Fibroblast of villous mesenchyme (primary cell): ENCODE measurements at regions not wholly inside any gene's neighbourhood (a gene's known extent, or its start where the extent isn't known, plus 50 kb on each side); places are given as distances from the start of the nearest gene placed in this dataset.

Source experiments
- DNase-seq: peaks from one replicate; pipeline ENCODE4 v3.0.0-alpha.2; 2010; ENCODE audit warnings: low read depth
- H3K4me3 ChIP-seq: 2 replicates; pipeline ENCODE4 v1.5.1; 2011; ENCODE audit warnings: low read depth, mild to moderate bottlenecking, low read length
- CTCF ChIP-seq: IDR thresholded peaks from 2 replicates; pipeline ENCODE4 v1.5.1; 2012; ENCODE audit warnings: low read depth, mild to moderate bottlenecking, low read length; ENCODE audit not compliant: insufficient read depth

GRCh38 chr5:114634517-114634916 lies 272.6 kb downstream of the KCNN2 start:
- no peak for DNase-seq
- no peak for TF ChIP-seq CTCF
- H3K4me3 ChIP-seq, result no peak overlapping the region

GRCh38 chr5:114612406-114612805 lies 250.5 kb downstream of the KCNN2 start:
- no peak for TF ChIP-seq CTCF
- no peak for DNase-seq
- no peak overlapping the region for H3K4me3 ChIP-seq

- no peak for TF ChIP-seq CTCF
- no peak for DNase-seq
- no peak overlapping the region for H3K4me3 ChIP-seq
These were observed 219.3 kb downstream of the KCNN2 start for GRCh38 chr5:114581136-114581535.

GRCh38 chr5:114565871-114566270 lies 204.0 kb downstream of the KCNN2 start:
- DNase-seq, result no peak
- no peak for TF ChIP-seq CTCF
- H3K4me3 ChIP-seq, result no peak overlapping the region

- no peak for DNase-seq
- no peak for TF ChIP-seq CTCF
- H3K4me3 ChIP-seq, result no peak overlapping the region
These were observed 203.3 kb downstream of the KCNN2 start for GRCh38 chr5:114565139-114565538.

- DNase-seq, result no peak
- TF ChIP-seq CTCF, result no peak
These were observed 199.5 kb downstream of the KCNN2 start for GRCh38 chr5:114561415-114561814.

More at GRCh38 chr5:114561415-114561814, 199.5 kb downstream of the KCNN2 start:
- no peak overlapping the region for H3K4me3 ChIP-seq
